Fibroblast of lung (primary cell): ENCODE measurements at regions not wholly inside any gene's neighbourhood (a gene's known extent, or its start where the extent isn't known, plus 50 kb on each side); places are given as distances from the start of the nearest gene placed in this dataset.

ENCODE experiments used
- DNase-seq, 2 donors: peaks; one replicate each; pipeline versions ENCODE4 v3.0.0 to v3.0.0-alpha.2; 2010; ENCODE audit warnings: low read depth in 2 of 2
- H2AFZ ChIP-seq: 2 replicates; pipeline ENCODE4 v1.5.1; 2012; ENCODE audit warnings: low read length, control low read depth, inconsistent platforms
- H3K27ac ChIP-seq: 2 replicates; pipeline ENCODE4 v1.5.1; 2011; ENCODE audit warnings: low read length, control low read depth; ENCODE audit not compliant: insufficient read depth
- H3K27me3 ChIP-seq: 2 replicates; pipeline ENCODE4 v1.5.1; 2011; ENCODE audit warnings: mild to moderate bottlenecking, low read length; ENCODE audit not compliant: control insufficient read depth, insufficient read depth
- H3K36me3 ChIP-seq: 2 replicates; pipeline ENCODE4 v1.5.1; 2011; ENCODE audit warnings: low read length; ENCODE audit not compliant: control insufficient read depth, insufficient read depth
- H3K4me1 ChIP-seq: 2 replicates; pipeline ENCODE4 v1.5.1; 2011; ENCODE audit warnings: low read length; ENCODE audit not compliant: control insufficient read depth, insufficient read depth; ENCODE audit errors: extremely low read depth
- H3K4me2 ChIP-seq: 2 replicates; pipeline ENCODE4 v1.5.1; 2011; ENCODE audit warnings: low read length, control low read depth; ENCODE audit not compliant: insufficient read depth; ENCODE audit errors: extremely low read depth
- H3K4me3 ChIP-seq, 4 experiments: fragments of 200-600 bp in 1 of 4; sonication (generic) in 1 of 4; replicated peaks in 1 of 4; 2 replicates each; pipeline ENCODE4 v1.5.1; 2011 to 2016; ENCODE audit warnings: low read length in 4 of 4, low read depth in 3 of 4, mild to moderate bottlenecking in 3 of 4, control low read depth in 2 of 4, inconsistent platforms in 1 of 4, mixed read lengths in 1 of 4; ENCODE audit not compliant: insufficient read depth in 1 of 4; ENCODE audit errors: control extremely low read depth in 1 of 4
- H3K79me2 ChIP-seq: 2 replicates; pipeline ENCODE4 v1.5.1; 2012; ENCODE audit warnings: mild to moderate bottlenecking, low read length, inconsistent platforms; ENCODE audit not compliant: control insufficient read depth, insufficient read depth
- H3K9ac ChIP-seq: 2 replicates; pipeline ENCODE4 v1.5.1; 2011; ENCODE audit warnings: mild to moderate bottlenecking, low read length, control low read depth; ENCODE audit not compliant: insufficient read depth
- H3K9me3 ChIP-seq: 2 replicates; pipeline ENCODE4 v1.5.1; 2012; ENCODE audit warnings: low read depth, low read length; ENCODE audit not compliant: control insufficient read depth, insufficient read depth
- H4K20me1 ChIP-seq: 2 replicates; pipeline ENCODE4 v1.5.1; 2011; ENCODE audit warnings: low read length; ENCODE audit not compliant: control insufficient read depth, insufficient read depth; ENCODE audit errors: extremely low read depth
- CTCF ChIP-seq, 2 donors: IDR thresholded peaks in 1 of 2; conservative IDR thresholded peaks in 1 of 2; 1 replicate in 1 of 2; 2 replicates in 1 of 2; pipeline ENCODE4 v1.5.1; 2011 to 2012; ENCODE audit warnings: low read length in 2 of 2, control low read depth in 1 of 2, inconsistent platforms in 1 of 2, low read depth in 1 of 2, mild to moderate bottlenecking in 1 of 2
- EZH2 ChIP-seq: IDR thresholded peaks from 2 replicates; pipeline ENCODE4 v1.5.1; 2012; ENCODE audit warnings: low read length, control low read depth, mild to moderate bottlenecking; ENCODE audit errors: missing control alignments

GRCh38 chr11:90326647-90327046, 103.8 kb upstream of the CHORDC1 start:
- H4K20me1 ChIP-seq, result no peaks in the 10 kb centered on the region
- no peaks in the 10 kb centered on the region for H3K4me1 ChIP-seq
- no peak overlapping the region for H3K4me3 ChIP-seq
- no peak overlapping the region for H3K27ac ChIP-seq
- no peak overlapping the region for H2AFZ ChIP-seq
- H3K9me3 ChIP-seq, result no peaks in the 10 kb centered on the region
- H3K4me2 ChIP-seq, result no peak overlapping the region
- TF ChIP-seq CTCF (conservative IDR thresholded peaks at IDR 0.05 in 1 of 2, IDR thresholded peaks at IDR 0.05 in 1 of 2; ENCODE audit: low read depth in 1 of 2, low read length in 2 of 2), result no peak
- TF ChIP-seq EZH2, result no peak
- H3K27me3 ChIP-seq, result no peaks in the 10 kb centered on the region
- no peak for DNase-seq
- no peak overlapping the region for H3K9ac ChIP-seq
- H3K36me3 ChIP-seq, result no peaks in the 10 kb centered on the region
- no peaks in the 10 kb centered on the region for H3K79me2 ChIP-seq

GRCh38 chr11:90323289-90323688, 100.4 kb upstream of the CHORDC1 start:
- TF ChIP-seq EZH2 (no peak), CTCF (conservative IDR thresholded peaks at IDR 0.05 in 1 of 2, IDR thresholded peaks at IDR 0.05 in 1 of 2; ENCODE audit: low read depth in 1 of 2, low read length in 2 of 2) (no peak)
- no peak overlapping the region for H3K4me2 ChIP-seq
- no peak overlapping the region for H3K4me3 ChIP-seq
- H4K20me1 ChIP-seq, result no peaks in the 10 kb centered on the region
- no peaks in the 10 kb centered on the region for H3K4me1 ChIP-seq
- no peak overlapping the region for H3K9ac ChIP-seq
- no peaks in the 10 kb centered on the region for H3K27me3 ChIP-seq
- no peak overlapping the region for H2AFZ ChIP-seq
- no peak overlapping the region for H3K27ac ChIP-seq
- no peaks in the 10 kb centered on the region for H3K79me2 ChIP-seq
- H3K9me3 ChIP-seq, result no peaks in the 10 kb centered on the region
- no peaks in the 10 kb centered on the region for H3K36me3 ChIP-seq
- no peak for DNase-seq

- Histone ChIP-seq H3K9me3 (no peaks in the 10 kb centered on the region), H3K9ac (no peak overlapping the region), H3K4me1 (no peaks in the 10 kb centered on the region), H3K36me3 (no peaks in the 10 kb centered on the region), H3K4me2 (no peak overlapping the region), H4K20me1 (no peaks in the 10 kb centered on the region), H3K27ac (no peak overlapping the region), H3K27me3 (no peaks in the 10 kb centered on the region), H2AFZ (no peak overlapping the region), H3K79me2 (no peaks in the 10 kb centered on the region), H3K4me3 (no peak overlapping the region)
- TF ChIP-seq CTCF (conservative IDR thresholded peaks at IDR 0.05 in 1 of 2, IDR thresholded peaks at IDR 0.05 in 1 of 2; ENCODE audit: low read depth in 1 of 2, low read length in 2 of 2) (no peak), EZH2 (no peak)
- DNase-seq, result no peak
These were observed 98.2 kb upstream of the CHORDC1 start for GRCh38 chr11:90321018-90321417.
